ENCODE measurements at regions not wholly inside any gene's neighbourhood (a gene's known extent, or its start where the extent isn't known, plus 50 kb on each side); places are given as distances from the start of the nearest gene placed in this dataset.

DNA sequence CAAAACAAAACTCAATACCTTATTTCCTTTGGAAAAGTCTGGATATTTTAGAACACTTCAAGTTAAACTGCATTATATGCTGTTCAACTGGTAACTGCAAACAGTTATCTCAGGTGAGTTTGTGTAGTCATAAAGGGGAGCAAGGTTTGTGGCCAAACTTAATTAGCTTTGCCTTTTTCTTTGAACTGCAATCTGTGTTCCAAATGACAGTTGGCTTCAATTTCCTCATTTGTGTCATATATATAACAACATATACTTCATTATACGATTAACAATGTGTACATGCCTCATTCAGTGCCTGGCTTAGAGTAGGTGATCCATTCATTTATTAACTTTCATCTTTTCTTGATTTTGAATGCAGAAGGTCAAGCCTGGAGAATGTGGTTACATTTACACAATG, 55.8 kb downstream of the KCNE4 start:
- H3K4me3 ChIP-seq (ENCODE audit: low read depth, low read length): no peak overlapping the region
- peaks cover 2% of the 10 kb centered on the region for H3K9me3 ChIP-seq (ENCODE audit: severe bottlenecking)
- H3K27ac ChIP-seq: no peak overlapping the region
- DNase-seq: no peak
- H3K27me3 ChIP-seq (ENCODE audit: insufficient read depth, low read depth, severe bottlenecking): no peaks in the 10 kb centered on the region
- TF ChIP-seq, protein P1, sequence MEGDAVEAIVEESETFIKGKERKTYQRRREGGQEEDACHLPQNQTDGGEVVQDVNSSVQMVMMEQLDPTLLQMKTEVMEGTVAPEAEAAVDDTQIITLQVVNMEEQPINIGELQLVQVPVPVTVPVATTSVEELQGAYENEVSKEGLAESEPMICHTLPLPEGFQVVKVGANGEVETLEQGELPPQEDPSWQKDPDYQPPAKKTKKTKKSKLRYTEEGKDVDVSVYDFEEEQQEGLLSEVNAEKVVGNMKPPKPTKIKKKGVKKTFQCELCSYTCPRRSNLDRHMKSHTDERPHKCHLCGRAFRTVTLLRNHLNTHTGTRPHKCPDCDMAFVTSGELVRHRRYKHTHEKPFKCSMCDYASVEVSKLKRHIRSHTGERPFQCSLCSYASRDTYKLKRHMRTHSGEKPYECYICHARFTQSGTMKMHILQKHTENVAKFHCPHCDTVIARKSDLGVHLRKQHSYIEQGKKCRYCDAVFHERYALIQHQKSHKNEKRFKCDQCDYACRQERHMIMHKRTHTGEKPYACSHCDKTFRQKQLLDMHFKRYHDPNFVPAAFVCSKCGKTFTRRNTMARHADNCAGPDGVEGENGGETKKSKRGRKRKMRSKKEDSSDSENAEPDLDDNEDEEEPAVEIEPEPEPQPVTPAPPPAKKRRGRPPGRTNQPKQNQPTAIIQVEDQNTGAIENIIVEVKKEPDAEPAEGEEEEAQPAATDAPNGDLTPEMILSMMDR (IDR thresholded peaks at IDR 0.05; ENCODE audit: low read depth, low read length): no peak
- no peaks in the 10 kb centered on the region for H3K36me3 ChIP-seq

DNA sequence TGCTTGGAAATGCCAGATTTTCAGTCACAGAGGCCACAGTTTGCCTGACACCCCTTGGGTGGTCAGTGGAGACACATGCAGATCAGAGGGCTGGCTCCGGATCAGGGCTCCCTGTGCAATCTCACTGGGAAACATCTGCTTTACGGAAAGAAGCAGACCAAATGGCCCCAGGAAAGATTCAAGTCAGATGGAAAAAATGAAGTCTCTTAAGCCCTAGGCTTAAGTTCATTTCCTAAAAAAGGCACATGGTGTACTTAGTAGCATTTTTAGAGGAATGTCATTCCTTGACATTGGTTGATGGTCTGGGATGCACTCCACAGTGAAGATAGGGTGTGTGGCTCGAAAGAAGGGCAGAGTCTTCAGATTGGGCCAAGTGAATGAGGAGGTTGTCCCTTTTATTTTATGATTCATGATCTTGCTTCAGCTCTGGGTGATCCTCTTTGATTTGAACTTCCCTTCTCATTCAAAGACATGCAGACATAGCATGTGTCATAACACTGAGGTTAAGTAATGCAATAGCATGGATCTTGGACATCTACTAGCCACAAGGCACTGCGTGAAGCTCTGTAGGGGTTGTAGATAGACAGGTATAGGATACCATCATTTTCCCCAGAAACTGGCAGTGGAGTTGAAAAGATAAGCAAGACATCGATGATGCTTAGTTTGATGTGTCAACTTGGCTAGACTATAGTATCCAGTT, 56.5 kb downstream of the KCNE4 start:
- DNase-seq: no peak
- Histone ChIP-seq H3K36me3 (no peaks in the 10 kb centered on the region), H3K4me3 (ENCODE audit: low read depth, low read length) (no peak overlapping the region), H3K27me3 (ENCODE audit: insufficient read depth, low read depth, severe bottlenecking) (no peaks in the 10 kb centered on the region), H3K9me3 (ENCODE audit: severe bottlenecking) (peaks cover 2% of the 10 kb centered on the region), H3K27ac (no peak overlapping the region)
- TF ChIP-seq, protein P1 (IDR thresholded peaks at IDR 0.05; ENCODE audit: low read depth, low read length): no peak

DNA sequence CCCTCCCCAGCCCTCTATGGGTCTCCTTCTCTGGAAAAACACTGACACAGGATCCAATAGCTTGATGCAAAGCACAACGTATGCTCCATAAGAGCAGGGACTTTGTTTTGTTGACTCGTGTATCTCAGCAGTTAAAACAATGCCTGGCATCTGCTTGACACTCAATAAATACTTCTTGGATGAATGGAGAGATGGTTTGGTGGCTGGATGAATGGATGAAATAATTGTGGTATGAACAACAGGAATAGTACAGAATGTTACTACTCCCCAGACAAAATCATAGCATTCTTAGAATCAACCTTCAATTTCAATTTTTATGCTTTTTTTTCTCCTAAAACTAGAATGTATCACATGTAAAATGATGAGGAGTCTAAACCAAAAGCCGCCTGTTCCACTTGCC, 57.4 kb downstream of the KCNE4 start:
- Histone ChIP-seq H3K27ac (no peak overlapping the region), H3K9me3 (ENCODE audit: severe bottlenecking) (no peaks in the 10 kb centered on the region), H3K4me3 (ENCODE audit: low read depth, low read length) (no peak overlapping the region), H3K27me3 (ENCODE audit: insufficient read depth, low read depth, severe bottlenecking) (no peaks in the 10 kb centered on the region), H3K36me3 (no peaks in the 10 kb centered on the region)
- no peak for DNase-seq
- TF ChIP-seq, protein P1 (IDR thresholded peaks at IDR 0.05; ENCODE audit: low read depth, low read length): no peak

DNA sequence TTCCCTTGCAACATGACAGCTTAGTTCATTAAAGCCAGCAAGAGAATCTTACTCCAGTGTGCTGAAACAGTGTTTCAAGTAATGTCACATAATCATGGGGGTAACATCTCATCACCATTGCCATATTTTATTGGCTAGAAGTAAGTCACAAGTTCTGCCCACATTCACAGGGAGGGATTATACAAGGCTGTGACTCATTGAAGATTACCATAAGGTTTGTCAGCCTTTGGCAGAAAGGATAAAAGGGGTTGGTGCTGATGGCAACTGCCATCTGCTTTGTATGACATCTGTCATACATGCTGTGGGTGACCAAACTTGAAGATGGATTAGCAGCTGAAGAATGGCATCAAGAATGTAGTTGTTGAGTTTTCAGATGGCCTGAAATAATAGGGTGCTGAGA, 61.2 kb downstream of the KCNE4 start:
- Histone ChIP-seq H3K4me3 (ENCODE audit: low read depth, low read length) (no peak overlapping the region), H3K9me3 (ENCODE audit: severe bottlenecking) (no peaks in the 10 kb centered on the region), H3K27me3 (ENCODE audit: insufficient read depth, low read depth, severe bottlenecking) (no peaks in the 10 kb centered on the region), H3K27ac (no peak overlapping the region), H3K36me3 (no peaks in the 10 kb centered on the region)
- DNase-seq: no peak
- TF ChIP-seq, protein P1 (IDR thresholded peaks at IDR 0.05; ENCODE audit: low read depth, low read length): no peak

DNA sequence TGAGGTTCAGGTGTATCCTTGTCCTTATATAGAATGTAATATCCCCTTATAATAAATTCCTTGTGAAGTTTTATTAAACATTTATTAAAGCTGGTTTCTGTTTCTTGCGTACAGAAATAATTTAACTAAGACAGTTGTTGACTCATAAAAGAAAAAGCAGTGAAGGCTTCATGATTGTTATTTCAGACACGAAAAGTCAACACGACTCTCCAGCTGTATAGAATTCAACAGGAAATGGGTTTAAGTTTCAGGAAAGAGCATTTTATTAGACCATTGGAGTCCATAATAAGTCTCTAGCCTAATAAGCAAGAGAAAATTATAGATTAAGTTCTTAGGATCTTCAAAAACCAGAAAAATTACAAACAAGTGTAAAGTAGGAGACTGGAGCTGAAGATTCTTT, 62.2 kb downstream of the KCNE4 start:
- H3K27me3 ChIP-seq (ENCODE audit: insufficient read depth, low read depth, severe bottlenecking): no peaks in the 10 kb centered on the region
- TF ChIP-seq, protein P1 (IDR thresholded peaks at IDR 0.05; ENCODE audit: low read depth, low read length): no peak
- DNase-seq: no peak
- no peak overlapping the region for H3K27ac ChIP-seq
- no peaks in the 10 kb centered on the region for H3K36me3 ChIP-seq
- H3K9me3 ChIP-seq (ENCODE audit: severe bottlenecking): no peaks in the 10 kb centered on the region
- no peak overlapping the region for H3K4me3 ChIP-seq (ENCODE audit: low read depth, low read length)

DNA sequence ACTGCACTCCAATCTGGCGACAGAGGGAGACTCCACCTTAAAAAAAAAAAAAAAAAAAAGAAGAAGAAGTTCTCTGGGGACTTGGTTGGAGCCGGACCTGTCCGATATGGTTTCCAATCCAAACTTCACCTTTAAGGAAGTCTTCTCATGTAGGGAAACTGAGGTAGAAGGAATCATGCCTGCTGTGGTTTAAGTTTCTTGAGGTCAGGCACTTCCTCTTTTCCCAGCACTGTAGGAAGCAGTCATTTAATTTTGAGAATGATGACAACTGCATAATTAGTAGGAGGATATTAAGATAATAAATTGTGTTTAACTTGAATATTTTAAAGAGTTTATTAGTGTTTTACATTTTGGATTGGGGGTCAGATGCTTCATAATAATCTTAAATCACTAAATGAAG, 62.9 kb downstream of the KCNE4 start:
- Histone ChIP-seq H3K36me3 (no peaks in the 10 kb centered on the region), H3K27me3 (ENCODE audit: insufficient read depth, low read depth, severe bottlenecking) (no peaks in the 10 kb centered on the region), H3K9me3 (ENCODE audit: severe bottlenecking) (no peaks in the 10 kb centered on the region), H3K4me3 (ENCODE audit: low read depth, low read length) (no peak overlapping the region), H3K27ac (no peak overlapping the region)
- TF ChIP-seq, protein P1 (IDR thresholded peaks at IDR 0.05; ENCODE audit: low read depth, low read length): no peak
- no peak for DNase-seq
